ENCODE measurements at regions not wholly inside any gene's neighbourhood (a gene's known extent, or its start where the extent isn't known, plus 50 kb on each side); places are given as distances from the start of the nearest gene placed in this dataset.

DNA sequence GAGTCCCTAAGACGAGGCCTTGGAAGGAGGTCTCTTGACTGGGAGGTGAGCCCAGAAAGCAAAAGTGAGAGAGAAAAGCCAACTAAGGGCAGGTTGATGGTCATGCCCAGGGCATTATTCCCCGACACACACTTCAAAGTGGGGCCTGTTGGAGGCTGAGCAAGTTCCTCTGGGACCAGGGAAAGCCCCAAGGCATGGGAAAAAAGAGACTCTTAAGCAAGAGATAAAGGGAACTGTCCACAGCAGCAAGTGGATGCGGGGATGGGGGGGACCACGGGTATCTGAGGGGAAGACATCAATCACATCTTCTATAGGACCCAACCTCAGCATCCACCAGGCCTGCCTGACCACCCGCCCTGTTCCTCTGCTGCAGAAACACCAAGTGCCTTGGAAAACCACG lies 119.9 kb upstream of the MAFB start:
- no peak for DNase-seq (ENCODE audit: low spot score)

GRCh38 chr20:40809361-40809760 lies 120.3 kb upstream of the MAFB start:
- no peak for DNase-seq (ENCODE audit: low spot score)

DNA sequence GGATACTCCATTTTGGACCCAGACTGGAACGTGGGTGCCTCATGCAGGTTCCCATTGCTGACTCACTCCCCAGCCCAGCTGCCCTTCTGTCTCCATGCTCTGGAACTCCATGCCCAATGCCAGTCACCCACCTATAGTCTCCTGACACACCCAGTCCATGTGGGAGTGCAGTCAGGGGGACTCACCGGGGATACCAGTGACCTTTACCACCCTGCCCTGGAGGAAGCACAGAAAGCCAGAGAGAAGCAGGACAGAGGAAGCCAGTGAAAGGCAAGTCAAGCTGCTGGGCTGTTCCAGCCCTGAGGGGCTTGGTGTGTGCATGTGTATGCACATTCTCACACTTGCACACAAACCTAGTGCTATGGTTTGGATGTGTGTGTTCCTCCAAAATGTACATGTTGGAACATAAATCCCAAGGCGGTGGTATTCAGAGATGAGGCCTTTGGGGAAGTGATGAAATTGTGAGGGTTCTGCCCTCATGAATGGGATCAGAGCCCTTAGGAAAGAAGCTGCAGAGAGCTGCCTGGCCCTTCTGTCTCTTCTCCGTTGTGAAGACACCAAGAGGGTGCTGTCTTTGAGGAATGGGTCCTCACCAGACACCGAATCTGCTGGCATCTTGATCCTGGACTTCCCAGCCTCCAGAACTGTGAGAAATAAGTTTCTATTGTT lies 121.4 kb upstream of the MAFB start:
- no peak for DNase-seq (ENCODE audit: low spot score)

DNA sequence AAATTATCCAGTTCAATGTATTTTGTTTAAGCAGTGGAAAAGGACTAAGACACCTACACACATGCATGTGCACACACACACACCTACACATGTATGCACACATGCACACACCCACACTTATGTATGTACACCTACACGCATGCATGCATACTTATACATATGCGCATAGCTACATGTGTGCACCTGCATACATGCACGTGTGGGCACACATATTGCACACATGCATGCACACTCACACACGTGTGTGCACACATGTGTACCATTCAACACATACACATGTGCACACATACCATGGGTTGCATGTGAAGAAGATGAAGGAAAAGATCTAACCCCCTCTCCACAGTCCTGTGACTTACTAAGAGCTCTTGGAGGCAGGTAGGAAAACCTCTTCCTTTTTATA lies 122.0 kb upstream of the MAFB start:
- DNase-seq (ENCODE audit: low spot score): no peak

DNA sequence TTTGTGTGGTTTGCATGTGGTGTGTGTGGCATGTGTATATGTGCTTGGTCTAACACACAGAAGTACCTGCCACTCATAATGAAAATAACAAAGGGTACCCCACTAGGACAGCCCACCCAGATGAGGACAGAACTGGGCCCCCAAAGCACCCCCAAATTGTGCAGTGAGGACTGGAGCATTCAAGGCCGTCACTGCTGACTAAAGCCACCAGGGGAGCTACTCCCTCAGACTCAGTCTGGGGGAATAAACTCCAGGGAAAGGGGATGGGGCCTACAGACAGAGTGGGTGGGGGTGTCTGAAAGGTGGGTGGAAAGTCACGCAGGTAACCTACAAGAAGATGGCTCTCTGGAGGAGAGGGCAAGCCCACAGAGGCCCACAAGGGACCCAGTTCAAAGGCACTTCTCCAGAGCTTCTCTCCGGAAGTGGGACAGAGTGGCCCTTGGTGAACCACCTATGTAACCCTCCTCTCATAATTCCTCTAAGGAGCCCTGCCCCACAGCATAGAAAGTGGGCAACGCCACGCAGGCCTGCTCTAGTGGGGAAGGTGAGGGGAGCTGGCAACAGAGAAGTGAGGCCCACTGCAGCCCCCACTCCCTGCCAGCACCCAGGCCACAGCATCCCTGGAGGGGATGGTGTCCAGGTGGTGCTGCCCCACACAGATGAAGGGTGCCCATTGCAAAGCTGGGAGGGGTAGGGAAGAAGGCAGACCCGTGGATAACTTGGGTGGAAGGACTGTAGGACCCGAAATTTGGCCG lies 122.8 kb upstream of the MAFB start:
- DNase-seq (ENCODE audit: low spot score): no peak

GRCh38 chr20:40812415-40812925 lies 123.4 kb upstream of the MAFB start:
- no peak for DNase-seq (ENCODE audit: low spot score)

GRCh38 chr20:40813029-40813431 lies 124.0 kb upstream of the MAFB start:
- no peak for DNase-seq (ENCODE audit: low spot score)

DNA sequence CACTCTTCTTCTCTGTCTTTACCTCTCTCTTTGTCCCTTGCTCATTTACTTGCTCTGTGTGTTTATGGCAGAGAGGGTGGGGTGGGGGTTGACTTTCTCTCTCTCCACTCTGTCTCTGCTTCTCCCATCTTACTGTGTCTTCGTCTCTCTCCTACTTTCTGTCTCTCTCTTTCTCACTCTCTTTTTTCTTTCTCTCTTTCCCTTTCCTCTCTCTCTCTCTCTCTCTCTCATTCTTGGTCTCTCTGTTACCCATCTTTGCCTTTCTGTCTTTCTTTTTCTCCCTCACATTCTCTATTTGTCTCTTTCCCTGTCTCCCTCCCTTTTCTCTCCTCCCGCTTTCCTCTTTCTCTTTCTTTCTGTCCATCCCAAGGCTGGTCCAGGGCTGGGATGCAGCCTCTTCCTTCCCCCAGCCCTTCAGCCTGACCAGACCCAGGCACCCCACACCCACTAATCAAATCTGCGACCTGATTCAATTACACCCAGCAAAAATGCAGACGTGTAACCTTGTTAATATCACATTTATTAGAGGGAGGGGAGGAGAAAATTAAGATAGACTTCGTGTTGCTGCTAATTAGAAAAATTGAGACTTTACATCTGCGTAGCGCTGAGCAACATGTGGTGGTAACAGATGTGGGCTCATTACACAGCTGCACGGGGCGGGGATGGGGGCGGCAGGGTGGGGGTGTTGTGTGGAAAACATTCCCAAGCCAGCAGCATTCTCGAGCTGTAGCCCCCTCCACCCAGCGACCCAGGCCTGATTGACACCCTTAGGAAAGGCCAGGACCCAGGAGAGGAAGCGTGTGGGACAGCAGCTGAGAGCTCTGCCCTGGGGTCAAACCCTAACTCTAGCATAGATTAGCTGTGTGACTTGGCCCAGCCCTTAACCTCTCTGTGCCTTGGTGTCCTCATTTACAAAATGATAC lies 124.9 kb upstream of the MAFB start:
- DNase-seq (ENCODE audit: low spot score): no peak

GRCh38 chr20:40814631-40814960 lies 125.6 kb upstream of the MAFB start:
- DNase-seq (ENCODE audit: low spot score): no peak

DNA sequence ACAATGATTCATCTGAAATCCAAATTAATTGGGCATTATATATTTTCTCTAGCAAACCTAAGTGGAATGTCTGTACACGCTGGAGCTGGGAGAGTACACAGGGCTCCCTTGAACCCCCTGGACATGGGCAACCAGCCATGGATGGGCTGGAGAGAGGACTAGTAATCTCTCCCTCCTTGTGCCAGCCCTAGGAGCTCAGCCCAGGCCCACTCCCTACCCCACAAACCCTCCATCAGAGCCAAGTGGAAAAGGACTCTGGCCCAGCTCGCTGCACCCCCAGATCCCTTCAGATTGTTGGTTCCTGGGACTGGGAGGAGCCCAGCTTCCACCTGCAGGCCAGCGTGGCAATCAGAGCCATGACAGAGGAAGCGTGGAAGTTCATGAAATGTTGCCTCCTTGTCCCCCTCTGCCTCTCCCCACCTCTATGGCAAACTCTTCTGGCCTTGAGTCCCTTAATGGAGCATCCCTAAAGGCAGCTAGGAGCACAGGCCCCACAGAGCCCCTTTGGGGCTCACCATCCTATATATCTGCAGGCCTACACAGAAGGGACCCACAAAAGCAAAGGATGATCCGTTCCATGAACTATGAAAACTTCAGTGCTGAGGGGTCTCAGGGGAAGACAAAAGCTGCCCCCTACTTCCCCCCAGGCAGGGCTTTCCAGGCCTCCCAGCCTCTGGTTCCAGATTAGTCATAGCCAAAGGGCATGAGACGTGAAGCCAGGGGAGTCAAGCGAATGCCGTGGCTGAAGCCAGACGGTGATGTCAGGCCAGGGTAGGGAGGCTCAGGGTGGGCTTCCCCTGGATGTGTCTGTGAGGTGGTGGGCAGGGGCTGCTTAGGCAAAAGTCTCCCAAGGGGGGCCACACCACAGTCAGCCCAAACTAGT lies 126.4 kb upstream of the MAFB start:
- no peak for DNase-seq (ENCODE audit: low spot score)

GRCh38 chr20:40816039-40816352 lies 127.0 kb upstream of the MAFB start:
- no peak for DNase-seq (ENCODE audit: low spot score)

- DNase-seq (ENCODE audit: low spot score): no peak
These were observed 132.4 kb upstream of the MAFB start for GRCh38 chr20:40821429-40821828.

DNA sequence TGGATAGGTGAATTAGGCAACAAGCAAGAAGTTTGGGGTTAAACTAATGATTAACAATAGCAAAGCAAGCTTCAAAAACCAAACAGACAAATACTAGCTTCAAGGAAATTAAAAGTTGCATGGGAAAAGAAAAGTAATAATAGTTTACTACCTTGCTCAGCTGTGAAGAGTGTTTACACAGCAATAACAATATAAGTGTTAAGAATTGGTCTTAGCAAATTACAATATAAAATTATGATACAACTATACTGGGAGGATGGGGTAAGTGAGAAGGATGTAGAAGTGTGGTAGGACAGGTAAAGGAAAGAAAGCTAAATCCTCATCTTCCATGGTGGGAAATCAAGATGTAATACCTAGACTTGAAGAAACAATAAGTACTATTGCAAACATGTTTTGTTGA lies 137.7 kb upstream of the MAFB start:
- DNase-seq (ENCODE audit: low spot score): no peak

- DNase-seq (ENCODE audit: low spot score): no peak
These were observed 146.3 kb upstream of the MAFB start for GRCh38 chr20:40835321-40835720.

- no peak for DNase-seq (ENCODE audit: low spot score)
These were observed 149.5 kb upstream of the MAFB start for GRCh38 chr20:40838509-40838908.

GRCh38 chr20:40843251-40843650 lies 154.2 kb upstream of the MAFB start:
- no peak for DNase-seq (ENCODE audit: low spot score)

- no peak for DNase-seq (ENCODE audit: low spot score)
These were observed 155.3 kb upstream of the MAFB start for GRCh38 chr20:40844332-40844731.

DNA sequence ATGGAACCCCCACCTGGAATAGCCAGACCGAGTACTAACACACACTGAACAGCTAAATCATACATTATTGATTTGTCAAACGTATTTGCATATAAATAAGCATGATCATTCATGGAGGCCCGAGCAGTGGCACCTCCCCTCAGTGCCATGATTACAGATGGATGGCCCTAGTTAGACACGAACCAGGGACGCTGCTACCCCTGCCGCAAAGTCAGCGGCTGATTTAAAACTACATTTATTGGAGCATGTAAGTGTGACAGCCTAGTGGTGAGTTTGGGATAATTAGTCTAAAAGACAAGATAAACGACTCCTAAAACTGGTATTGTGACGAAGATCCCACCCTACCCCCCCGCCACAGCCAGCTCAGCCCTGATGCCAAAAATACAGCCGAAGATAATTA lies 159.1 kb upstream of the MAFB start:
- DNase-seq (ENCODE audit: low spot score): no peak

DNA sequence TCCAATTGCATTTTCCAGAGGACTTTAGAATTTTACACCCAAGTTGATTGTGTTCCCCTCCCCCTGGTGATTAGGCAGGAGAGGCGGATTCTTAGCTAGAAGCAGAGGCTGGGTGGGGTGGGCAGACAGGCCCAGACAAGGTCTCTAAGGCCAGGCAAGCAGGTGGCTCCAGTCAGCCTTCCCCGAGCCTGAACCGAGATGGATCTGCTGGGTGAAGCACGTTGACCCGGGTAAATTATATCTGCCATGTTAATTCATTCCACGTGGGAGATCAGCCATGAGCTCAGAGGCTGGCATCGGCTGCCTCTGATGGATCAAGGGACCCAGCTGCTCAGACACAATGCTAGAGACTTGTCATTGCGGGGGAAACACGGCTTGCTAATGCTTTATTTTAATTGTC lies 159.5 kb upstream of the MAFB start:
- no peak for DNase-seq (ENCODE audit: low spot score)

DNA sequence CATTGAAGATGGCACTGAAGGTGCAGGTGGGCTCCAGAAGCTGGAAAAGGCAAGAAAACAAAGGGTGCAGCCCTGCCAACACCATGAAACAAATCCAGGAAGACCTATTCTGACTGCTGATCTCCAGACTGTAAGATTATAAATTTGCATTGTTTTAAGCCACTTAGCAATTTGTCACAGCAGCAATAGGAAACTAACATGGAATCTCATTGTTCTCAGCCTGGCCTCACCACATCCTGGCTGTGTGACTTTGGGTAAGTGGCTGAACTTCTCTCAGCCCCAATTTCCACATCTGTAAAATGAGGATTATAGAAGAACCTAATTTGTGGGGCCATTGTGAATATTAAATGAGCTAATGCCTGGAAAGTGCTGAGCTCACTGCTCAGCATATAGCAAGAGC lies 160.4 kb upstream of the MAFB start:
- DNase-seq (ENCODE audit: low spot score): peak; percentile 43

- no peak for DNase-seq (ENCODE audit: low spot score)
These were observed 162.0 kb upstream of the MAFB start for GRCh38 chr20:40851051-40851450.

DNA sequence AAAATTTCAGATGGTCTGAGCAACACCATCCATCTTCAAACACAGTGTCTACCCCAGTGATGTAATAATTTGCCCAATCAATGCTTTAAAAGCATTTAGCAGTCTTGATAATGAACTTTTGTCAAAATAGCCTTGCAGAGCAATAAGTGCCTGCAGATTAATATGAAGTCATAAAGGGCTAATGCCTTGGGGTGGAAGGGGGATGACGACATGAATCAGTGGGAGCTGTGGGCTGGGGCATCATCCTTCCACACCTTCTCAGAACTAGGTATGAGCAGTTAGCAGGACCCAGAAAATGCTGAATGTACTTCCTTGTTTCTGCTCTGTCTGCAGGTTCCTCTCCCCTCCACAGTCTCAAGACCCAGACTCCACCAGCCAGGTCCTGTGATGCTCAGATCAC lies 166.2 kb upstream of the MAFB start:
- DNase-seq (ENCODE audit: low spot score): no peak
